HG03095 (cell line): ENCODE measurements at regions not wholly inside any gene's neighbourhood (a gene's known extent, or its start where the extent isn't known, plus 50 kb on each side); places are given as distances from the start of the nearest gene placed in this dataset.
"Not testable (repeated sequence)": the region's sequence is repeated elsewhere in the genome, so short reads cannot be mapped to it uniquely, and the experiment has no call there.

Experiments
- ATAC-seq: cut with Tn5 transposase; IDR thresholded peaks from one replicate; pipeline ENCODE4 v1.9.1; 2021; ENCODE audit warnings: moderate library complexity; ENCODE audit not compliant: unreplicated experiment

- no peak for ATAC-seq
Measured at GRCh38 chr3:144773350-144773749, 801.7 kb downstream of the DIPK2A start.

GRCh38 chr3:144774897-144775296, 803.3 kb downstream of the DIPK2A start:
- ATAC-seq: no peak

GRCh38 chr3:144775551-144775950, 803.9 kb downstream of the DIPK2A start:
- no peak for ATAC-seq

DNA sequence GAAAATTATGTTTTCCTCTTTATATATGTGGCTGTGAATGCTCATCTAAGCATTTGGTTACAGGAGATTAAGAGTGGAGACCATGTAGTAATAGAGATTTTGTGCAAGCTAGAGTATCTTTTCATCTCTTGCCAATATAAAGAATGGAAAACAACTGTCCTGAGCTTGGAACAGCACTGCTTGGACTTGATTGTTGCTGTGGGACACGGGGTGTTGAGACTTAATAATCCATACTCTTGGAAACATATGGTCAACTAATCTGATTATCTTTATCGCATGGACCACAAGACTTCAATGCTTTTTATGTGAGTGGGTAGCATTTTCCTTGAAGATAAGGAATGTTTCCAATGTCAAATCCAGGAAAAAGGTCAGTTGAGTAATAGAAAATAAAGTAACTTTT, 806.3 kb downstream of the DIPK2A start:
- no peak for ATAC-seq

DNA sequence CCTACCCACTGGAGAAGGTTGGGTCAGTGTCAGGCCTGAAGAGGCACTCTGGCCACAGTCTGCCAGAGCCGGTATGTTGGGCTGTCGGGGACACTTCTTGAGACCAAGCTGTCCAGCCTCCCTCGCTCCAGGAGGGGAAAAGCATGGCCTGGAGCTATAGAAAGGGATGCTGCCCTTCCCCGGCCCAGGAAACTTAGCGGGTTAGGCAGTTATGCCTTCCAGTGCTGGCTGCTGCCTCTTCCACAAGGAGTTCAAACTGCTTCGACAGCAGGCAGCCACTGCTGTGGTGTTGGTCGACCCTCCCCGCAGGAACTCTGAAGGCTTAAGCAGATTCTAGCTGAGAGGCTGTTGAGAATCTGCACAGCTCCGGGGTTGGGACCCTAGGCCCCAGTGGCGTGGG, 819.4 kb downstream of the DIPK2A start:
- no peak for ATAC-seq

GRCh38 chr3:144801890-144802289, 830.3 kb downstream of the DIPK2A start:
- ATAC-seq: no peak

DNA sequence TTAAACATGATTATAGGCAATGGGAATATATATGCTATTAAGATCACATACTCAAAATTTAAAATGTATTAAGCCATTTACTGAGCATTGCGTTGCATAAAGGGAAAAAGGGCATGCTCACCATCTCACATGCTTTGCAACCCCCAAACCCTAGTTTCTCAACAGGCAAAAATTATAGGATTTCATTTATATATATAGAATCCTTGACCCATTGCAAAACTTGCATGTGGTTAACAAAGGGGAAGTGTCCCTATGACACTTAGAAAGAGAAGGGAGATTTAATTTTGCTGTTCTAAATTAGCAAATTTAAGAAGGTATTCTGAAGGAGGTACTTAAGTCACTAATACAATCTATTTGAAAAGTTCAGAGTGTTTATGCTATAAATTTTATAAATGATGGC, 837.8 kb downstream of the DIPK2A start:
- ATAC-seq: no peak

GRCh38 chr3:144810160-144810559, 838.5 kb downstream of the DIPK2A start:
- peak; percentile 88 for ATAC-seq

- no peak for ATAC-seq
Measured at GRCh38 chr3:144815655-144816054, 844.0 kb downstream of the DIPK2A start.

DNA sequence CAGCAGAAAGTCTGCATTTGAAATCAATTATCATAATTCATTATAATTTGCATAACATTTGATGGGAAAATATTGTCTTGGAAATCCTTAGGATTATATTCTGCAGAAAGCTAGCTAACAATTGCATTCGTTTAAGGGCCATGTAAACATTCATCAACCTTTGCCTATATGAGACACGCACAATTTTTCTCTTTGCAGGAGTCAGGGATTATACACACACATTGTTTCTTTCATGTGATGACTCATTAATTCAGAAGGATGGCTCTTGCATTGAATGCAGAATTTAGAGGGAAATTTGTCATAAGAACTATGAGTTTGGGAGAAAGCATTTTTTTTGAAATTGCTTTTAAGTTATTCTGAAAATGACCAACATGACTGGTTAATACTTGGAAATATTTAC, 844.7 kb downstream of the DIPK2A start:
- ATAC-seq: no peak

- ATAC-seq: no peak
Measured at GRCh38 chr3:144818973-144819372, 847.4 kb downstream of the DIPK2A start.

- ATAC-seq: not testable (repeated sequence)
Measured at GRCh38 chr3:144820232-144820631, 848.6 kb downstream of the DIPK2A start.

- ATAC-seq: no peak
Measured at GRCh38 chr3:144820726-144821125, 849.1 kb downstream of the DIPK2A start.

DNA sequence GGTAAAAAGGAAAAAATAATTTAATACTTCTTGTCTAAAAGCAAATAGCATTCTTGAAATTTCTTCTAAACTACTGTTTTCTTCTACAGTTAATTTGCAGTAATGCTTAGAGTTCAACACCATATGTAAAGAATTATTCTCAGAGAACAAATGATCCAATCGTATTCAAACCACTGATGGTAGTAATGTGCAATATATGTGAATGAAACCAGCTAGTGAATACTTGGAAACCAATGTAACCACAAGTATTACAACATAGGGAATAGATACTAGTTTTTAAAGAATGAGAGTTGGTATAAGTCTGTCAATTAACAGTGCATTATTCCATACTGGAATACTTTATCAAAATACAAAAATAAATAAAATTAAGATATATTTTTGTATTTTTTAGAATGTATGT, 850.0 kb downstream of the DIPK2A start:
- ATAC-seq: no peak

GRCh38 chr3:144822671-144823070, 851.0 kb downstream of the DIPK2A start:
- ATAC-seq: no peak

- ATAC-seq: no peak
Measured at GRCh38 chr3:144831955-144832716, 860.5 kb downstream of the DIPK2A start.

GRCh38 chr3:144839991-144840390, 868.4 kb downstream of the DIPK2A start:
- ATAC-seq: no peak

DNA sequence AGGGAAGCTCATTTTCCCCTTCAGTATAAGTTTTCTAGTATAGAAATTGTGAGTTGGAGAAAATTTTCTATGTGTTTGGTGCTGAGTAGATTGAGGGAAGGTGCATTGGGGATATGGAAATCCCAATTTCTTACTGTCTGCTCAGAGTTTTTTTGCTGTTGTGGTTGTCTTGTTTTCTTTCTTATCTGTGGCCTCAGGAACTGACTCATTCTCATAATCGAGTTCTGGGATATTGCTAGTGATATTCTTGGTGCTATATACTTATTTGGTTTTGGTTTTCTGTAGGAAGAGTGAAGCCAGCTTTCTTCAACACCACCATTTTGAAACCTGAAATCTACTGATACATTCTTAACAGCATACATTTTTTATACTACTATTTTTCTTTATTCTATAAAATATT, 869.2 kb downstream of the DIPK2A start:
- no peak for ATAC-seq

GRCh38 chr3:144843099-144843498, 871.5 kb downstream of the DIPK2A start:
- ATAC-seq: no peak

DNA sequence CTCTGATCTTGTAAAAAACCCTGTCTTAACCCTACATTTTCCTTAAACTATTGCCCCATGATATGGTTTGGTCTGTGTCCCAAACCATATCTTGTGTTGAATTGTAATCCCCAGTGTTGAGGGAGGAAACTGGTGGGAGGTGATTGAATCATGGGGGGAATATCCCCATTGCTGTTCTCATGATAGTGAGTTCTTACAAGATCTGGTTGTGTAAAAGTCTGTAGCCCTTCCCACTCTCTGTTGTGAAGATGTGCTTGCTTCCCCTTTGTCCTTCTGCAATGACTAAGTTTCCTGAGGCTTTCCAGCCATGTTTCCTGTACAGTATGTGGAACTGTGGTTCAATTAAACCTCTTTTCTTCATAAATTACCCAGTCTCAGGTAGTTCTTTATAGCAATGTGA, 881.4 kb downstream of the DIPK2A start:
- no peak for ATAC-seq

DNA sequence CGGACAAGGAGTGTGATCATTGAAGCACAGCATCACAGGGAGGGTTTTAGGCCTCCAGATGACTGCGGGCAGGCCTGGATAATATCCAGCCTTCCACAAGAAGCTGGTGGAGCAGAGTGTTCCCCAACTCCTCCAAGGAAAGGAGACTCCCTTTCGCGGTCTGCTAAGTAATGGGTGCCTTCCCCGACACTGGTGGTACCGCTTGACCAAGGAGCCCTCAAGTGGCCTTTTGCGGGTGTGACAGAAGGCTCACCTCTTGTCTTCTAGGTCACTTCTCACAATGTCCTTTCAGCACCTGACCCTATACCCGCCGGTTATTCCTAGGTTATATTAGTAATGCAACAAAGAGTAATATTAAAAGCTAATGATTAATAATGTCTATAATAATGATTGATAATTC, 882.4 kb downstream of the DIPK2A start:
- not testable (repeated sequence) for ATAC-seq

GRCh38 chr3:144859161-144859560, 887.5 kb downstream of the DIPK2A start:
- ATAC-seq: no peak

GRCh38 chr3:144864646-144865045, 893.0 kb downstream of the DIPK2A start:
- no peak for ATAC-seq
